Prostate gland (tissue), 1 donor: ENCODE measurements at regions not wholly inside any gene's neighbourhood (a gene's known extent, or its start where the extent isn't known, plus 50 kb on each side); places are given as distances from the start of the nearest gene placed in this dataset.

ENCODE experiments used
- POLR2A ChIP-seq: fragments of 450-650 bp; IDR thresholded peaks from one replicate; pipeline ENCODE4 v1.6.1; 2016; ENCODE audit warnings: antibody characterized with exemption, mild to moderate bottlenecking
- POLR2AphosphoS5 ChIP-seq: sonication (generic); formaldehyde crosslinking; IDR thresholded peaks from one replicate; pipeline ENCODE4 v1.6.1; 2017; ENCODE audit warnings: antibody characterized with exemption

DNA sequence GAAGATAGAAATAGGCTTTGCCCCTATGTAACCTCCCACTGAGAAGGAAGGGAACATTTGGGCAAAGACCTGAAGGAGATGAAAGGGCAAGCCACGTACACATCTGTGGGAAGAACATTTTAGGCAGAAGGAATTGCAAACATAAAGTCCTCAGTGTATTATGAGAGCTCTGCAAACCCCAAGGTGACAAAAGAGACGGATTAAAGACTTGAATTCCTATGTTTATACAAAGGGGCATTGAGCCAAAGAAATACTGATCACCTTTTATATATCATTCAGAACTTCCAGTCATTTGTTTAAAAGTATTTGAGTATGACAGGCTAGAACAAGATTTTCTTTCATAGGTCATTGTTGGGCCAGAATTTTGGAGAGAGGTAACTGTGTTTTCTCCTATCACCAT, 90.2 kb upstream of the ATG10 start:
- TF ChIP-seq POLR2A (no peak), POLR2AphosphoS5 (peak; percentile 16)
